Stimulated activated CD8-positive, alpha-beta memory T cell treated with anti-CD3 and anti-CD28 coated beads, Interleukin-7, amount 100 ng/mL, for 4 hours (primary cell): ENCODE measurements at regions not wholly inside any gene's neighbourhood (a gene's known extent, or its start where the extent isn't known, plus 50 kb on each side); places are given as distances from the start of the nearest gene placed in this dataset.
"Not testable (repeated sequence)": the region's sequence is repeated elsewhere in the genome, so short reads cannot be mapped to it uniquely, and the experiment has no call there.

ENCODE experiments used
- DNase-seq, 2 donors: peaks; one replicate each; pipeline ENCODE4 v3.0.0-alpha.2; 2020; ENCODE audit warnings: low read depth in 2 of 2

DNA sequence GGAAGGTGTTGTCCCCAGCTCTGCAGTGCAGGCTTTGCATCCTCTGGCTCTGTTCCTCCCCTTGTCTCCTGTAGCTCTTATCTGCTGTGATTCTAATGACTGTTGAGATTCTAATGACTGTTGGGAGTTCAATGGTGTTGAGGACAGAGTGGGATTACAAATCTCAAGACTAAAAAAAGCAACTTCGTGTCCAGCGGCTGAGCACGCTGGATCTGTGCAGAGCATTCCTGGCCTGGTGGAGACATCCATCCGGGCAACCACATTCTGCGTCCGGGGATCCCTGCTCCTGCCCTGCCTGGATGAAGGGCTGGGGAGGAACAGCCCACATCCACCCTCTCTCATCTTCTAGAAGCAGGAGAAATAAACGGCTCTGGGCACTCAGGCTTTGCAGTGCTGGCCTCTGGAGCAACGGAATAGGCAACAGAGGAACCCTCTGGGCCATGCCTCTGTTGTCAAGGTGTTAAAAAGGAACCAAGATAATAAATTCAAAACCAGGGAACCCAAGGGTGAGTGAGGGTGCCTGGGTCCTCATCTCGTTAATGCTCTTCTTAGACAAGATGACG lies 106.7 kb upstream of the ASB18 start:
- no peak for DNase-seq

DNA sequence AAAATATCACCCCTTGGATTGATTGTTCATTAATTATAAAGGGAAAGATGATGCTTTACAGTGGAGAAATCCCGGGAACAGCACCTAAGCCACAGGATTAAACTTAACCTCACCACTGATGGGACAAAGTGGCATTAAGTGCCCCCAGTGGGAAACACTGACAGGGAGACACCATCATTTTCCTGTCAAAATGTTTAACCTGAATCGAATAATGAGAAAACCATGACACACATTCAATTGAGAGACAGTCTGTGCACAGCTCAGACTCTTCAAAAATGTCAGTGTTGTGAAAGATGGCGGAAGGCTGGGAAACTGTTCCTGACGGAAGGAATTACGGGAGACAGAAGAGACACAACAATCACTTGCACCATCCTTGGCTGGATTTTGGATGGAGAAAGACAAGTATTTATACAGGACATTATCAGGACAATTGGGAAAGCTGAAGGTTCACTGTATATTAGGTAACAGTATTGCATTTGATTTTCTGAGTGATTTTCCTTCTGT lies 111.8 kb upstream of the ASB18 start:
- no peak for DNase-seq

DNA sequence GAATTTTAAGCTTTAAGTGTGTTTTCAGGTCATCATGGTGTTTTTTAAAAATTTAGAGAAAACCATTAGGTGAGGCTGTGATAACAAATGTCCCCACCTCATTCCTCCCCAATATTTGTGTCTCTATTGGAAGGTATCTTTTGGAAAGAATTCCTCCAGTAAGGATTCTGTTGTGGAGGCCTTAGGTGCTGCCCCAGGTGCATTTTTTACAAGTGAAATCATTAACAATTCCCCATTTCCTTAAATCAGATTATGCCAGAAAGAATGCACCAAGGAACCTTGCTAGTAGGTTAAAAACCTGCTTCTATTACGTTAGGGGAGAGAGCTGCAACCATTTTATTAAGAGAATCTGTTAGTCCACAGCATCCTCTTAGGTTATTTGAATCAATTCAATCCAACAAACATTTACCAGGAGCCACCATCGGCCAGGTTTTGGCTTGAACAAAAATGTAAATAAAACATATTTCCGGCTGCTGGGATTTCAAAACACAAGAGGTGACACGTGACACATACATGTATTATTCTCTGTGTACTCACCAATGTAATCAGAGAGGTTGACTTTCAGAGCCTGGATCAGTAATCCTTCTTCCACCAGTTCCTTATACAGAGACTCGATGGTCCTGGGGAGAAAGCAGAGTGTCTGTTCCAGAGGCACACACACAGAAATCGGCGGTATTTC lies 112.5 kb upstream of the ASB18 start:
- no peak for DNase-seq

DNA sequence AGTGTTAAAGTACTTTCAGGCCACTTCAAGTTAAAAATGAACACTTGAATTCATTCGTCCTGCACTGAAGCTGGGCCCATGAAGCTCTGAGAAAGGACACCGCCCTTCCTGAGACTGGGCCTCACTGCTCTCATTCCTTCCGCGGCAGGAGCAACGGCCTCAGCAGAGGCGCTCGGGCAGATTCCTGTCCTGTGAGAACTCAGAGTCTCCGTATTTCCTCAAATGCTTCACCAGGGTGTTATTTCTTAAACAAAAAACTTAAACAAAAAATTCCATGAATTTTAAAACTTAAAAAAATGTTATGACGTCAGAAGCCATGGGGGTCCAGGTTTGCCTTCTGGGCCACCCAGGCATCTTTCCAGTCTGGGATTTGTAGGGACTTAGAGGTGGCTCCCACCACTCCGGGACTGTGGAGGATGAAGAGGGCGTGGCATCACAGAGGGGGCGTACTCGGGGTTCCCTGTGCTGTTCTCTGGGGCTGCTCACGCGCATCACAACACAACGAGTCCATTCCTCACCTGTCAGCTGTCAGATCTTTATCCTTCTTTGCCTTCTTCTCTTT lies 115.9 kb upstream of the ASB18 start:
- no peak for DNase-seq

DNA sequence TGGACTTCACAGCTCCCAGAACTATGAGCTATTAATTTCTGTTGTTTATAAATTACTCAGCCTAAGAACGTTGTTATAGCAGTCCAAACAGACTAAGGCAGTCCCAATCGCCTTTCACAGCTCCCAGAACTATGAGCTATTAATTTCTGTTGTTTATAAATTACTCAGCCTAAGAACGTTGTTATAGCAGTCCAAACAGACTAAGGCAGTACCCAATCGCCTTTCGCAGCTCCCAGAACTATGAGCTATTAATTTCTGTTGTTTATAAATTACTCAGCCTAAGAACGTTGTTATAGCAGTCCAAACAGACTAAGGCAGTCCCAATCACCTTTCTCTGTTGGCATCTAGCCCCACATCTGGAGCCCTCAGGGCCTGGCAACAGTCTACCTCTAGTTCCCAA lies 117.0 kb upstream of the ASB18 start:
- not testable (repeated sequence) for DNase-seq

DNA sequence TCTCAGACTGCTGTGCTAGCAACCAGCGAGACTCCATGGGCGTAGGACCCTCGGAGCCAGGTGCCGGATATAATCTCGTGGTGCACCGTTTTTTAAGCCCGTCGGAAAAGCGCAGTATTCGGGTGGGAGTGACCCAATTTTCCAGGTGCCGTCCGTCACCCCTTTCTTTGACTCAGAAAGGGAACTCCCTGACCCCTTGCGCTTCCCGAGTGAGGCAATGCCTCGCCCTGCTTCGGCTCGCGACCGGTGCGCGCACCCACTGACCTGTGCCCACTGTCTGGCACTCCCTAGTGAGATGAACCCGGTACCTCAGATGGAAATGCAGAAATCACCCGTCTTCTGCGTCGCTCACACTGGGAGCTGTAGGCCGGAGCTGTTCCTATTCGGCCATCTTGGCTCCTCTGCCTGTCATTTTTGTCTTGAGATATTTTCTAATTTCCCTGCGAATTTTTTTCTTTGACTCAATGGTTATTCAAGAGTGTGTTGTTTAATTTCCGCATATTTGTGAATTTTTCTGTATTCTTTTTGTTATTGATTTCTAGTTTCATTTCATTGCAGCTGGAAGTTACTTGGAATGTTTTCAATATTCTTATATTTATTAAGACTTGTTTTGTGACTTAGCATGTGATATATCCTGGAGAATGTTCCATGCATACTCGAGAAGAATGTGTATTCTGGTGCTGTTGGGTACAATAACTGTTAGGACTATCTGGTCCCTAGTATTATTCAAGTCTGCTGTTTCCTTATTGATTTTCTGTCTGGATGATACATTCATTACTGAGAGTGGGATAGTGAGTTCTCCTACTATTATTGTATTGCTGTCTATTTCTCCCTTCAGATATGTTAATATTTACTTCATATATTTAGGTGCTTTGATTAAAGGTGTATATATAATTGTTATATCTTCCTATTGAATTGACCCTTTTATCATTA lies 125.3 kb upstream of the ASB18 start:
- not testable (repeated sequence) for DNase-seq

DNA sequence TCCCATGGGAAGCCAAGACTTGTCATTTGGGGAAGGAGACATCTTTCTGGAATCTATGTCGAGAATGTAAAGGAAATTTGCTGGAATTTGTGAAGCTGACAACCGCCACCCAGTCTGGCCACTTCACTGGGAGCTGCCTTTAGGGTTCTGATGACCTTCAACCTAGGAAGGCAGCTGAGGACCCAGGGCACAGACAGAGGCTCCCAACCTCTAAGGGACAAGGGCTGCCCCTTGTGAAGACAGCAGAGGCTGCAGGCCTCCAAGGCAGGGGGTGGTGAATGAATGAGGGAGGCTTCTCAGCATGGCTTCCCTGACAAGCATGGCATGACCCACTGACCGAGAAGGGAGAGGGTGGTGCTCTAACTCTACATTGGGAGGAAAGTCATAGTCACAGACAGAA lies 128.9 kb upstream of the ASB18 start:
- no peak for DNase-seq

DNA sequence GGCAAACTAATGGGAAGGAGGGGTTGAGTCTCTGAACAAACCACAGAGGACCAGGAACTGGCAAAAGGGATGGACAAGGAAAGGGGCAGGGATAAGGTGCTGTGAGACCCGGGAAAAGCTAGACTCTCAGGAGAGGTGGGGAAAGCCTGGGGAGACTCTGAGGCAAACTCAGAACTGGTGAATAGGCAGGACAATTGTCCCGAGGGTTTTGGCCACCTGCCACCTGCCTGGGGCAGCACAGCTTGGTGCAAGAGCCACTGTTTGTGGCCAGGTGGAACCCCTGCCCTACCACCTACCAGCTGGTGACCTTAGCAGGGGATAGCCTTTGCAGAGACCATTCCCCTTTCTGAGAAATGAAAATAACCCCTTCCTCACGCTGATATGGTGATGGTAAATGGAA lies 129.4 kb upstream of the ASB18 start:
- DNase-seq, result no peak

DNA sequence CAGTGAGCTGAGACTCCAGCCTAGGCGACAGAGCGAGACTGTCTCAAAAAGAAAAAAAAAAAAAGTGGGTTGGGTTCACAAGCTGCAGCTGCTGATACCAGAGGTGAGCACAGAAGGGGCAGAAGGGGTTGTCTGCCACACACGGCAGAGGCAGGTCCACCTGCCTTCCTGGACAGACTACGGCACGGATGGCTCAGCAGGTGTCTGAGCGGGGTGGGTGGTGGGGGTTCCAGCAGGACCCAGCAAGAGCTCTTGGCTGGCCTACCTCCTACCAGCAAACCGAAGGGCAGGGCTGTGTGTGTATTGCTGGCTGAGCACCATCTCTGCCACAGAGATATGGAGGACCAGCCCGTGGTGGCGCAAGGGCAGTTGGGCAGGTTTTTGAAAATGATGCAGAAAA lies 130.4 kb upstream of the ASB18 start:
- no peak for DNase-seq

DNA sequence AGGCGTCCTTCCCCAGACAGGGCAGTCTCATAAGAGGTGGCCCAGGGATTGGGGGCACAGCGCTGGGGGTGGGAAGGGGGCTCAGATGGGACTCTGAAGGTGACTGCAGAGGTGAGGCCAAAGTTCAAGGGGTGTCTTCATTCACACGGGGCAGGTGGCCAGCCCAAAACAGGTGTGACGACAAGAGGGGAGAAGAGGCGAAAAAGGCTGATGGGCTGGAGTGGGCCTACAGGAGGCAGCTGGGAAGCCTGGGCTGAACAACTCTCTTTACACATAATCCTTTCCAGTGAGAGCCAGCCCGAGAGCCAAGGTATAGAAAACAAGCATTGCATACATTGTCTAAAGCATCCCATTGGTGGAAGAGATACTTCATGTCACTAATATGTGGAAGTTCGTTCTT lies 130.9 kb upstream of the ASB18 start:
- DNase-seq, result no peak

DNA sequence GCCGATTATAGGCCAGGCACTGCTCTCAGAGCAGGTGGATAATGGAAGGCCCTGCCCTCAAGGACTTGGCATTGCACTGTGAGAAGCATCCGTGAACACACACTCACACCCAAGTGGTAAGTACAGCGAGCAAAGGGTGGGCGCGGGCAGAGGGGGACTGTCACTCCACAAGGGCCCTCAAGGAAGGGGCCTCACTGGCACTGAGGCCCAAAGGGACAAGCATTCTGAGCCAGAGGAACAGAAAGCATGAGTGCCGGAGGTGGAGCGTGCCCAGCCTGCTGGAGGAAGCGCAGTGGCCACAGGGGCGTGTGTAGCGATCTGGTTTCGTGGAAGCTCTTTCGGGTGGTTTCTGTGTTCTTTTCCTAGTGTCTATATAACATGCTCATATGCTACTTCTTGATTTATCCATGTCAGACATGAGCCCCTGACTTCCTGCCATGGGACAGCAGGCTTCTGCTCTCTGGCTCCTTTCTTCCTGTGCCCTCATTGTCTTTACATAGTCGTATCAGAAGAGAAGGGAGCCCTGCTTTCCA lies 132.7 kb upstream of the ASB18 start:
- DNase-seq, result no peak

DNA sequence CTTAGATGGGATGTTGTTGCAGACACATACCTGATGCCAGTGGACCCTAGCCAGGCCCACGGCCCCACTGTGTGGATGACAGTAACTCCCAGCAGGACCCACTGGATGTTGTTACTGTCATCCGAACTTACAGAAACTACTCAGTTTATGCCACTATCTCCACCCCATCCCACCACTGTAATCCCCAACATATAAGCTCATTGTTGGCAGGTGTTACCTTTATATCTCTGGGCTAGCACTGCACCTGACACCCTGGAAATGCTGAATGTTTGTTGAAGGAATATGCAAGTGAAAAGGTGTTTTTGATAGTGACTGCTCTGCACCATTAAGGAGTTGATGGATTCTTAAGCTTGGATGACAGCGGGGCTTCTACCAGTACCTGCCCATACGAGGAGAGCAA lies 133.5 kb upstream of the ASB18 start:
- no peak for DNase-seq

DNA sequence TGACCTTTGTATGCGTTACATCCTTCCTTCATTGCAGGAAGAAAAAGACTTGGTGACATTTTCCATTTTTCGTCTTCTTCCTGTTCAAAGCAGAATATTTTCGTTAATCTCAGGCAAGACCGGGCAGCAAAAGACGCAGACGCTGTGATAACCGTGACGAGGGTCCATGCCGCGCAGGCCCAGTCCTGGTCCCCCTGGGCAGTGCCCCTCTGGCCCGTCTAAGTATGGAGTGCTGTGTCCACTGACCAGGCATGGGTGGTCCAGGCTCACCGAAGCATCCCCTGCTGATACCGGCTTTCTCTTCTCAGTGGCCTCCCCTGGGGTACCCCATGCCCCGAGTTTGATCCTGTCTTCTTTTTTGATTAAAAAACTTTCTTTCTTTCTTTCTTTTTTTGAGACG lies 135.2 kb upstream of the ASB18 start:
- DNase-seq, result no peak

DNA sequence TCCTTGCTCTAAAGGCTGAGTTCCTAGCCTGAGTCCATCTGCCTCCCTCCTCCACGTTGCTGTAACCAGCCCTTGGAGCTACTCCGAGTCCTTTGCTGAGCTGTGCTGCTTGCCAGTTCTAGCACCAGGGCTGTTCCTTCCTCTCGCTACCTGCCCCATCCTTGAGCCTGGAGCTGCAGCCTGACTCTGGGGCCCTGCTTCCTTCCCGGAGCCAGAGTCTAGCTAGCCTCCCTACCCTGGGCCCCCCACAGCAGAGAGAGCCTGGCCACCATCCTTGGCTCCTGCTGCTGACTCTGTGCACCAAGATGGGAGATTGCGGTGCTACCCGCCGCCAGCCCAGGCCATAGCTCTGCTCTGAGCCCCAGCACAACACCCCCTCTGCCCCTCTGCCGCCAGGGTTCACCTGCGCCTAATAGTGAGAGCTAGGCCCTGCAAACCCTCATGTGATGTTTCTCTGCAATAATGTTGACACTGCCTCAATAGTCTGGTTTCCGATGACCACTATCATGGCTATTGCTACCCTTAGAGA lies 135.9 kb upstream of the ASB18 start:
- no peak for DNase-seq

DNA sequence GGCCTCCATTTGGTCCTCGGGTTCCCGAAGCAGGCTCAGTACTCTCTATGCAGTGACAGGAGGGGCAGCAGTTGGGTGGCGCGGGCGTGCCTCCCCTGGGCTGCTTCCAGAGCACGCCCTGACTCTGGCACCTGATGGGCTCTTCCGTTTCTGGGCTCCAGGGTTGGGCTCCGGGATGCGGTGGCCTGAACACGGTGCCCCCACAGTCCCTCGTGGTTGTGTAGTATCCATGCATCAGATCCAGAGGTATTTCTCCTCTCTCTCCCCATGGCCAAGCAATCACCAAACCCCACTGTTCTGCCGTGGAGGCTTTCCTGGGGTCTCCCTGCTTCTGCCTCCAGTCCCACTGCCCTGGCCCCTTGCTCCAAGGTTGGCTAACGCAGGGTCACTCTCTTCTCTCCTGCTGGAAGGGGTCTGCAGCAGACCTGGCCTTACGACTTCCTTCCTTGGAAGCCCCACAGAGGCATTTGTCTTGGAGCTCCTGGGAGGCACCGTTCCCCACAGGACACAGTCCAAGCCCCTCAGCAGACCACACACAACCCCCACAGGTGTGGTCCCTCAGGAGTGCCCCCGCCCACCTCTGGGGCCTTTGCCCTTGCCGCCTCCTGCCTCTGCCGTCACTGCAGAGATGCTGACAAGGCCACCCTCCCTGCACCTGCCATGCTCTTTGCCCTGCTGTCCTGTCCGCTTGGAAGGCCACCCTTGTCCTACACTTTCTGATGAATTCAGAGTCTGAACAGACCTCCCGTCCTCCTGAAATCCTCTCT lies 136.6 kb upstream of the ASB18 start:
- DNase-seq, result no peak

DNA sequence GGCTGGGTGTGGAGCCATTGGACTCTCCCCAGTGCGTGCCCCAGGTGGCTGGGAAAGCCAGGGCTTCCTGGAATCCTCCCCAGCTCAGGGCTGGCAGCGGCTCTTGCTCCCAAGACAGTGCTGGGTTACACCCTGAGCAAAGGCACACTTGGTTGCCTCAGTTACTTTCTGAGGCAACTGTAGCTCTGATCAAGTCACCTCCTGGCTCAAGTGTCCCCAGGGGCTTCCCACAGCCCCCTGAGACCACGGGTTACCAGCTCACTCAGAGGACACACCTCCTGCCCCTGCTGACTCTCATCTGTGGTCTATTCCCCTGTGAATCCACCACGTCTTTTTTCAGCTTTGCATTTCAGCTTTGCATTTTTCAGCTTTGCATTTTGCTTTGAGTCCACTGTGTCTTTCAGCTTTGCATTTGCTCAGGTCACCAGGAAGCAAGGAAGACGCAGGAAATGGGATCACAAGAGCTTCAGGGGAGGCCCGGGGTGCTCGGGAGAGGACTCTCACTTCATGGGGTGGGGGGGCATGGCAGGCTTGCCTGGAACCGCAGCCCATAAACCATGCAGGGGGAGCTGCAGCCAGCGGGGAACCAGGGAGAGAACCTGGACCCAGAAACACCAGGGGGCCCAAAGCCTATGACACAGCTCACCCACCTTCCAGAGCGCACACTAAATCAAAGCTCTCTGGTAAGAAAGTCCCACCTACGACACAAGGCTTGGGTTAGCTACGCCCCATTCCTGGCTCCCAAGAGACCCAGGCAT lies 138.0 kb upstream of the ASB18 start:
- no peak for DNase-seq

DNA sequence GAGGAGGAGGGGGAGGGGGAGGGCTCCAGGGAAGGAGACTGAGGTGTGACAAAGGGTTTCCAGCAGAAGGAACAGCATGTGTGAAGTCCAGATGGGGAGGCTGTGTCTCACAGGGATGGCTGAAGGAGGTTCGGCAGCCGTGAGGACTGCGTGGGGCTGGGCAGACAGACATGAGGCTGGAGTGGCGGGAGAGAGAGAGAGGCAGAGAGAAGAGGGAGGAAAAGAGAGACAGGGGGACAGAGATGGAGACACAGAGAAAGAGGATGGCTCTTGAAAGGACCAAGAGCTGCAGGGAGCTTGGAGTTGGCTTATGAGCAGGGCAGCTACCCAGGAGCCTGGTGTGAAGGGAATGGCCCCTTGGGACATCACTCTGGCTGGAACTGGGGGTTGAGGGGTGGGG lies 138.9 kb upstream of the ASB18 start:
- DNase-seq, result no peak

DNA sequence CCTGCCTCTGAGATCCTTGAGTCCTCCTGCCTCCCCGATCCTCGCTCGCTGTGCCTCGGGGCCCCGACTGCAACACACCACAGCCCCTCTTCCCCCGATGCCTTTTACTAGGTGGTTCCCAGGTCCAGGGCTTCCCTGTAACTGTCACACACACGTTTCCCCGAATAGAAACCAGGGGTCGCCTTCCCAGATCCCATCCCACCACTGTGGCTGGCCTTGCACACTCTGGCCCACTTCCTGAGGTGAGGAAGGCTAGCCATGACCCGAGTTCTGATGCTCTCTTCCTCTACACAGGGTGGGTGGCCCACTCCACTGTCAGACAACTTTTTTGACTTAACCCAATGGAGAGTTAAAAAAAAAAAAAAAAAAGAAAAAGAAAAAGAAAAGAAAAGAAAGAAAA lies 139.6 kb upstream of the ASB18 start:
- DNase-seq, result no peak

DNA sequence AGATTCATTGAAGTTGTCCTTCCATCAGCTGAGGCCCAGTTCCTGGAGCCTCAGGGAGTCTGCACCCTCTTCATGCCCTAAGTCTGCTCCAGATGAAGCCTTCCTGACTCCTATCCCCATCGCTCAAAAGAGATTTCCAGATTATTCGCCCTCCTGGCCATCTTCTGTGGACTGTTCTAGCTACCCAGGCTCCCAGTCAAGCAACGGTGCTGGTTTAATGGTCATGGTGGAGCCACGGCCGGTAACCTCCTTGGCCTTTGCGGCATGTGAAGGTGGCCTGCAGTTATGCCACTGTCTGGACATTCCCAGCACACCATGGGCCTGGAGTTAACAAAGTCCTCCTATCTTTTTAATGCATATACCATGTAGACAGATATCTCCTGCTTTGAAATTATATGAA lies 140.1 kb upstream of the ASB18 start:
- no peak for DNase-seq

DNA sequence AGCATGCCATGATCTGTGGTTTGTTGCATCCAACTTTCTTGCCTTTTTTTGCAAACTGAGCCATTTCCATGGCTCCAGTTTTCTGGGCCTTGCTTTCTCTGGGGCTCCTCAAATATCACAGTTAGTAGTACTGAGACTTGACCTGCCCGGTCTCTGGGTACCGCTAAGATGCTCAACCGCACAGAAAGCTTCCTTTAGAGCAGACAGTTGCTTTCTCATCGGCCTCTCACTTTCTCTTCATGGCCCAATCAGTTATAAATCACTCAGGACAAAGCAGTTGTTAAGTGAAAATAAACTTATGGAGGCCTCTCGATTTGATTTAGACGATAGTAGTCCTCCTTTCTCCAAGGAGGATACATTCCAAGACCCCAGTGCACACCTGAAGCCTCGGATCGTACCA lies 141.2 kb upstream of the ASB18 start:
- DNase-seq, result no peak
